SU-DHL-6 (cell line): ENCODE measurements at regions not wholly inside any gene's neighbourhood (a gene's known extent, or its start where the extent isn't known, plus 50 kb on each side); places are given as distances from the start of the nearest gene placed in this dataset.

ENCODE experiments used
- CTCF ChIP-seq: fragments of 200-600 bp; sonication (generic); IDR thresholded peaks from one replicate; pipeline ENCODE4 v1.5.1; 2017; ENCODE audit warnings: antibody characterized with exemption, mild to moderate bottlenecking, low read length, moderate library complexity; ENCODE audit not compliant: insufficient read depth, poor library complexity, severe bottlenecking
- EZH2phosphoT487 ChIP-seq: fragments of 200-600 bp; sonication (generic), shearing (Covaris generic); conservative IDR thresholded peaks from 2 replicates; pipeline ENCODE4 v1.6.1; 2018; ENCODE audit warnings: mild to moderate bottlenecking, antibody characterized with exemption, low read length, moderate library complexity, mixed read lengths

- TF ChIP-seq CTCF = no peak
- TF ChIP-seq EZH2phosphoT487 = no peak
Measured at GRCh38 chr2:147482916-147483669, 361.7 kb upstream of the ACVR2A start.
